ENCODE measurements at regions not wholly inside any gene's neighbourhood (a gene's known extent, or its start where the extent isn't known, plus 50 kb on each side); places are given as distances from the start of the nearest gene placed in this dataset.
A peak's percentile ranks its signal among the peaks of the same experiment; 100 is the strongest.

- peak; percentile 86 for DNase-seq (ENCODE audit: low read depth)
These were observed 96.8 kb upstream of the AGR3 start for GRCh38 chr7:16978358-16979244.

- no peak for DNase-seq (ENCODE audit: low read depth)
These were observed 98.8 kb upstream of the AGR3 start for GRCh38 chr7:16980539-16980938.

- peak; percentile 60 for DNase-seq (ENCODE audit: low read depth)
These were observed 101.0 kb upstream of the AGR3 start for GRCh38 chr7:16982640-16983350.

GRCh38 chr7:16984375-16984774, 102.6 kb upstream of the AGR3 start:
- no peak for DNase-seq (ENCODE audit: low read depth)

- no peak for DNase-seq (ENCODE audit: low read depth)
These were observed 103.8 kb upstream of the AGR3 start for GRCh38 chr7:16985621-16986020.

- no peak for DNase-seq (ENCODE audit: low read depth)
These were observed 105.0 kb upstream of the AGR3 start for GRCh38 chr7:16986755-16987154.

- peak; percentile 91 for DNase-seq (ENCODE audit: low read depth)
These were observed 108.1 kb upstream of the AGR3 start for GRCh38 chr7:16989811-16990413.

- no peak for DNase-seq (ENCODE audit: low read depth)
These were observed 109.8 kb upstream of the AGR3 start for GRCh38 chr7:16991551-16991950.

- DNase-seq (ENCODE audit: low read depth): no peak
These were observed 111.8 kb upstream of the AGR3 start for GRCh38 chr7:16993543-16993942.

- no peak for DNase-seq (ENCODE audit: low read depth)
These were observed 116.8 kb upstream of the AGR3 start for GRCh38 chr7:16998481-16999051.

GRCh38 chr7:16999541-17000267, 117.9 kb upstream of the AGR3 start:
- no peak for DNase-seq (ENCODE audit: low read depth)

- DNase-seq (ENCODE audit: low read depth): no peak
These were observed 123.5 kb upstream of the AGR3 start for GRCh38 chr7:17005271-17005670.

- no peak for DNase-seq (ENCODE audit: low read depth)
These were observed 126.1 kb upstream of the AGR3 start for GRCh38 chr7:17007841-17008240.

GRCh38 chr7:17009007-17009719, 127.4 kb upstream of the AGR3 start:
- DNase-seq (ENCODE audit: low read depth): peak; percentile 64

GRCh38 chr7:17009933-17010332, 128.2 kb upstream of the AGR3 start:
- DNase-seq (ENCODE audit: low read depth): no peak

GRCh38 chr7:17010637-17011300, 129.0 kb upstream of the AGR3 start:
- no peak for DNase-seq (ENCODE audit: low read depth)

GRCh38 chr7:17013204-17013603, 131.4 kb upstream of the AGR3 start:
- peak; percentile 27 for DNase-seq (ENCODE audit: low read depth)

- no peak for DNase-seq (ENCODE audit: low read depth)
These were observed 132.9 kb upstream of the AGR3 start for GRCh38 chr7:17014686-17015085.

- peak; percentile 31 for DNase-seq (ENCODE audit: low read depth)
These were observed 133.8 kb upstream of the AGR3 start for GRCh38 chr7:17015598-17016031.

- DNase-seq (ENCODE audit: low read depth): no peak
These were observed 134.7 kb upstream of the AGR3 start for GRCh38 chr7:17016402-17017010.
